GM18867 (cell line): ENCODE measurements at regions not wholly inside any gene's neighbourhood (a gene's known extent, or its start where the extent isn't known, plus 50 kb on each side); places are given as distances from the start of the nearest gene placed in this dataset.

Experiments used
- ATAC-seq: cut with Tn5 transposase; IDR thresholded peaks from one replicate; pipeline ENCODE4 v1.9.1; 2021; ENCODE audit warnings: mild to moderate bottlenecking, moderate library complexity; ENCODE audit not compliant: unreplicated experiment

DNA sequence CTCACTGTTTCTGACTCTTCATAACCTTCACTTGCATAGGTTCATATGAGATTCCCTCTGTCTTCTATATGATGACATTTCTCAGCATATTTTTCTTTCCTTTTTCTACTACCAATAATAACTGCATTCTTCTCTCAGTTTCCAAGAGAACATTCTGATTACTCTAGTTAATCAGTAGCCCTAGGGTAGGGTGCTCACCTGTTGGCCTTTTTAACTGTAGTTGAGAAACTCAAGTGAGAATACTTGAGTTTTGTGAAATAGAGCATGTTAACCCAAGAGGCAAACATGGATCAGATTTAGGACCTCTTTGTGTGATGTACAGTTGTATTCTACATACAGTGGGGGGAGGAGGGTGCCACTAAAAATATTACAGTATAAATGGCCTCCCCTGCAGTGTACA lies 308.0 kb downstream of the CMPK2 start:
- ATAC-seq: no peak

DNA sequence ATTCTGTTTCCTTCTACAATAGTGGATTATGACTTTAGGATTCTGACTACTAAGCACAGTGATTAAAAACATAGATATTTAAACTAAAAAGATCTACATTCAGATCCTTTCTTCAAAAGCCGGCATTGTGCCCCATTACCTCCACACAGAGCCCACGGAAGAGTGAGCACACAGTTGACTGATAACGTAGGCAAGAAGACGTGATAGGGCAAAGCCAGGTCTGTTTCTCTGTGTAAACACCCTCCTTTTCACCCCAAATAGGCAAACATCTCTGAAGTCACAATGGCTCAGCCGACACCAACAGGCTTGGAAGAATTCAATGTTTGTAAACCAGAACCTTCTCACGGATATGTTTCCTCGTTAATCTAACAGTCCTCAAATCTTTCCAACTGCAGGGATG lies 302.9 kb downstream of the CMPK2 start:
- ATAC-seq: no peak

DNA sequence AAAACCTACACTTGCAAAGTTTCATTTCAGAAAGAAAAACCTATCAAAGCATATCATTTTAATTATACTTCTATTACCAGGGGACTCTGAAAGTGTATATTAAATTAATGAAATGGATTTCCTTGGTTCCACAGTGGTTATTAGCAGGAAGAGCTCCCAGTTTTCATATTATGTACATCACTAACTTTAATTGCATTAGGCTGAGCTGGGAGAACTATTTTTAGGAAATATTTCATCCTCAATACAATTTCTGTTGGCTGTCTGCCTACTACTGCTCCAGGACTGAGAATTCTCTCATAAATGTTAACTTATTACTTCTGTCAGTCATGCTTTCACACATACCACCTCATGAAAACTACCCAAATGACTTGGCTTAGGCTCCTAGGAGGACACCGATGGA lies 301.4 kb downstream of the CMPK2 start:
- no peak for ATAC-seq

- ATAC-seq: no peak
Observed at GRCh38 chr2:6574121-6574520, 291.6 kb downstream of the CMPK2 start.

- no peak for ATAC-seq
Observed at GRCh38 chr2:6576302-6576701, 289.4 kb downstream of the CMPK2 start.

DNA sequence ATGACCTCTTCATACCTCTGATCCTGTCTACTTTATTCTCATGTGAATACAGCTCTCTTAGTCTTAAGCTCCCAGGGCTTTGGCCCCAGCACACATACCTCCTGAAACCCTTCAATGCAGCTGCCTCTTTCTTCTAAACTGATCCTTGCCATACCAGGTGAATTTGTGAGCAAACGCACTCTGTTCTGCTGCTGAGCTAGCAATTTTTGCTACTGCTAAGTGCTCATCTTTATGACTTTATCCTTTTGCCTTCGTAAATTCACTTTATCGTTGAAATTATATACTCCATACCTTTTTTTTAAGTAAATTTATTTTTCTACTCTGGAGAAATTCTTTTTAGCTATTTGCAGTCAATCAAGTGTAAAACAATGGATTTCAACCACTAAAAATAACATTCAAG lies 287.7 kb downstream of the CMPK2 start:
- ATAC-seq: no peak

DNA sequence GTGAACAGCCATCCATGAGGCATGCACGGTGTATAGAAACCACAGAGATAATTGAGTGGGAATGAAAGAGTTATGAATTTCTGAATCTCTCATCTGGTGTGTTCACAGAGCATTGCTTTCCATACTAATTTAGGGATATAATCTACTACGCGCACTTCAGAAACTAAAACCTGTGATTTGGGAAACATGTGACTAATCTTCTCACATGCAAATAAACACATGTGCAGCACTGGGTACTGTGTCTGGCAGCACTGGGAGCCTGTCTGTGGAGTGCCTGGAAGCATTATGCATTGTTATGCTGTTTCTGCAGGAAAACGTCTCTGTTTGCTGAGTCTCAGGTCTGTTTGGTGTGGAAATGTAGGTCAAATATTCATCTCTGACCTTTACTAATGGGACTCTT lies 287.3 kb downstream of the CMPK2 start:
- no peak for ATAC-seq

- no peak for ATAC-seq
Observed at GRCh38 chr2:6579281-6579680, 286.4 kb downstream of the CMPK2 start.

DNA sequence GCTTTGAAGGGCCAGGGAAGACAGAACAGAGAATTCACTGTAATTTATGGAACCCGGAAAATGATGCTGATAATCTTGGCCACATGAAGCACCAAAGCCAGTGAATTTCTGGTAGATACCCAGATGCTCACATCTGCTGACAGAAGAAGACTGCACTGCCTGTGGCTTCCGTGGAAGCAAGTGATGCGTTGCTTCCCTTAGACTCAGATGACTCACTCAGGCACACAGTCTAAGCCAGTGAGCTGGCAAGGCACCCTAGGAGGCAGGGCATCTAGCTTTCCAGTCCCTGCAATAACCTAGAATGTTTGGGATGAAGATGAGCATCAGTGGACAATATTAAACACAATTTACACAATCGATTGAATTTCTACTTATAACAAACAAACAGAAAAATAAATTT lies 284.7 kb downstream of the CMPK2 start:
- no peak for ATAC-seq

DNA sequence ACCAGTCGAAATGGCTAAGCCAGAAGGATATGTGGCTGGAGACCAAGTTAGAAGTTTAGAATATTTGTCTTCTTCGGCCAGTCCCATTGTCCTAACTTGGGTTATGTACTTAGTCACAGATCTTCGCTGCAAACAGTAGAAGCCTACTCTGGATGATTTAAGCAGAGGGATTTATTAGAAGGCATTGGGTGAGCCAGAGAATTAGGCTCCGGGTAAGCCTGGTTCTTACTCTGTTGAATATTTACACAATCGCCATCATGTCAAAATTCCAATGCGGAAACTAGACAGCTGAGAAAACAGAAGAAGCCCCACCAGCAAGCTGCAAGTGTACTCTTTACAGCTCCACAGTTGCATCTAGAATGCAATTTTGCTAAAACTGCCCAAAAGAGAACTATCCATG lies 276.6 kb downstream of the CMPK2 start:
- no peak for ATAC-seq

- ATAC-seq: no peak
Observed at GRCh38 chr2:6590442-6590841, 275.3 kb downstream of the CMPK2 start.

- ATAC-seq: no peak
Observed at GRCh38 chr2:6602471-6602870, 263.2 kb downstream of the CMPK2 start.

DNA sequence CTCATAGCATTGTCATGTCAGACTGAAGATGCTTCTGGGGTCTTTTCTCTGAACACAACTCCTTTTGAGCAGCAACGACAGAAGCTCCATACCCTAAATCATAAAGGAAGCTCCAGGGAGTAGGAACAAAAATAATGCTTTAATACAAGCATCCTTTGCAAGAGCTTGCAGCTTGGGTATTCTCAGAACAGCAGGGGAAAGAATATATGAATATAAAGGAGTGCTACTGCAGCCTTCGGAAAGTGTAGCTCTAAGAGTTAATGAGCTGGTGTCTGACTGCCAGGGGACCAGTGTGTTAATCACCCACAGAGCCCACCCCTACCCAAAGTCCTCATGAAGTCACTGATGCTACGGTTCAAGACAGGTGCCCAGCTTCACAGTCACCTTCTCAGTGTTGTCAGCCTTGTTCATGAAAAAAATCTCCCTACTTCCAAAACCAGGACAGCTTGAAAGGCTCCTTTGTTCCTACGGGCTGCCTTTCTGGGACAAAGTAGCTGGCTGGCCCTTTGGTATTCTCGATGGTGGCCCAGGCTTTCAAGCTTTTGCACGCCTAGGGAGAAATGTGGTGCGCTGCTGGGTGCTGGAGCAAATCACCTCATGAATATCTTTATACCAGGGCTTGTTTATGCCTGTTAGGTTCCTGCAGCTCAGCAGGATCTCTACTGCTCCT lies 259.7 kb downstream of the CMPK2 start:
- no peak for ATAC-seq

DNA sequence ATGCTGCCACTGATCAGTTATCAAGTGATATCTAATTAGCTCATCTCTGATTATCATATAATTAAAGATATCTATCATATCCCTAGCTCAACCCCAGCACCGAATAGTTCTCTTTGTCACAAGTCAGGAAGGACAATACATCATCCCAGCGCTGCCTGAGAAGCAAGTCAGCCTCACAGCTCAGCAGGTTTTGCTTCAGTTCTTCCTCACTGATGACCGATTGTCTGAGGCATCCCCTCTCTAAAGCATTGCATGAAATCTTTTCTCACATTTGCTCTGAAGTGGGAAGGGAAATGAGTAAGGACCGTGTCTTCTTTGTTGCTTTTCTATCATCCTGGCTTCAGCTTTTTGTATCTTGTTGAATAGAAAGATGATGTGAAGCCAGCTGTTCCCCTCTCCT lies 247.9 kb downstream of the CMPK2 start:
- no peak for ATAC-seq

GRCh38 chr2:6618201-6618600 lies 247.5 kb downstream of the CMPK2 start:
- no peak for ATAC-seq

GRCh38 chr2:6623746-6624145 lies 242.0 kb downstream of the CMPK2 start:
- no peak for ATAC-seq

GRCh38 chr2:6626401-6627012 lies 239.2 kb downstream of the CMPK2 start:
- ATAC-seq: no peak

- ATAC-seq: no peak
Observed at GRCh38 chr2:6627316-6627715, 238.4 kb downstream of the CMPK2 start.

DNA sequence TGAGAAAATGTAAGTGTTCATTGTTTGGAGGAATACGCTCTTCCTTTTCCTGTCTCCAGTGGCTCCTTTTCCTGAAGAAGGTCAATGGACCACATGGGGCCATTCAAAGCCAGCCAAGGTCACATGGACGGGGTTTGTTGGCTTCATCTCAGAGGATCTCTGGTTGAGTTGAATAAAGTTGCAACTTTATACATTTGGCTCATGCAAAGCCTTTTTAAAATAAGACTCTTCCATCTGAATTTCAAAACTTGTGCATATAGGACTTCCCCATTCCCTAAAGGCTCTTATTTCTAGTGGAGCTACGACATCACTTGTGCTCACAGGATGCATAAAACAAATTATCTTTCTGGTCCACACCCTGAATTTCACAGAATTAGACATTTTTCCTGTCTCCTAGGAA lies 235.5 kb downstream of the CMPK2 start:
- ATAC-seq: no peak

DNA sequence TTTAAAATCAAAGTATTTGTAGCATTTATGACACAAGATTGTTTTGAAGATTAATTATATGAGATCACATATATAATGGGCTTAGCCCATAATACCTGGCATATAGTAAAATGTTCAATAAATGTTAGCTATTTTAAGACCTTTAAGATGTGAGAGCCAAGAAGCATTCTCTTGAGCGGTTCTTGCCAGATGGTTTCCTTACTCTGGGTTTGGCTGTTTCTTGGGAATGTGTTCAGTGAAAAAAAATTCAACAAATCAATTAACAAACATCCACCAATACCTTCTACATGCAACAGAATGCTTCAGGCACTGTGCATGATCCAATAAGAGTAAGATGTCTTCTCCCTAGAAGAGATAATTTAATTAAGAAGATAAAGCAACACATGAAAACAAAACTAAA lies 230.4 kb downstream of the CMPK2 start:
- ATAC-seq: no peak

- no peak for ATAC-seq
Observed at GRCh38 chr2:6637330-6637729, 228.4 kb downstream of the CMPK2 start.

DNA sequence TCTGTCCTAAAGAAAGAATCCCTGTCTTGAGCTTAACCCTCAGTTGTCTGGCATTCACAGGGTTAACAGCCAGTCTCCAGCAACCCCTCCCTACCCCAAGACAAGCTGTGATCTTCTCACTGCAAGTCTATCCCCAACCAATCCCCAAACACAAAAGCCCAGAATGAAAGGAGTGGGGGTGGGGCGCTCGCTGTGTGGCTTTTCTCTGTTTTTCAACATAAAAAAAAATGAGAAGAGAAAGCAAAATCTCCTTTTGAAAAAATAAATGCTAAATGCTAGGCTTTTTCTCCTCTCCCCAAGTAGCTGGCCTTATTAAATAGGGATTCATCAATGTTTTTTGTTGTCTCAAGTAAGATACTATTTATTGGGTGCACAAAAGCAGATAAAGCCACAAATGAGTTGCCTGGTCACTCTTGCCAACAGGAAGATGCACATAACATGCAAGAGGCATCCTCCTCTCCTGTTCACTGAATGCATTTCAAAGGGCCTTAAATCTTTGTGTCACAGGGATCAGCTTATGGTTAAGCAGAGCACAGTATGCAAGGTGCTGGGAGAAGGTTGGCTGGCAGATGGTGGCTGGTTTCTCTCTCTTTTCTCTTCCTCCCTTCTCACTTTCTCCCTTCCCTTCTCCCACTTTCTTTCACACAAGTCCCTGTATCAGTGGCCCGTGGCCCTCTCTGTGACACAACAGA lies 225.6 kb downstream of the CMPK2 start:
- ATAC-seq: no peak
